ENCODE measurements at regions not wholly inside any gene's neighbourhood (a gene's known extent, or its start where the extent isn't known, plus 50 kb on each side); places are given as distances from the start of the nearest gene placed in this dataset.
"Not testable (repeated sequence)": the region's sequence is repeated elsewhere in the genome, so short reads cannot be mapped to it uniquely, and the experiment has no call there.

DNA sequence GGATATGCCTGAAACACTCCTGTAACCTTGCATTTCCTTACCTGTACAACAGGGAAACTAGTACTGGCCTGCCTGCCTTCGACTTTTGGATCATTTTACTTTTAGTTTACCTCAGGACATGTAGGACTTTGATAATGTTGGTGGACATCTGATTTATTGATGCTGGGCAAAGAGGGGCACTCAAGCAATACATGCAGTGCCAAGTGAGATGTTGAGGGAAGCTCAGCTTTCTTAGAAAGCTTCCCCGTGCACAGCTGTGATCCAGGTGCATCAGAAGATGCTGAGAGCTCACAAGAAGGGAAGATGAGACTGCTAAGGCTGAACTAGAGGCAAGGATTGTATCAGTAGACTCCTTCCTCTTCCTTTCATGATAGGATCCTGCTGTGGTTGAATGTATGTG lies 336.2 kb upstream of the NCAM1 start:
- not testable (repeated sequence) for DNase-seq

DNA sequence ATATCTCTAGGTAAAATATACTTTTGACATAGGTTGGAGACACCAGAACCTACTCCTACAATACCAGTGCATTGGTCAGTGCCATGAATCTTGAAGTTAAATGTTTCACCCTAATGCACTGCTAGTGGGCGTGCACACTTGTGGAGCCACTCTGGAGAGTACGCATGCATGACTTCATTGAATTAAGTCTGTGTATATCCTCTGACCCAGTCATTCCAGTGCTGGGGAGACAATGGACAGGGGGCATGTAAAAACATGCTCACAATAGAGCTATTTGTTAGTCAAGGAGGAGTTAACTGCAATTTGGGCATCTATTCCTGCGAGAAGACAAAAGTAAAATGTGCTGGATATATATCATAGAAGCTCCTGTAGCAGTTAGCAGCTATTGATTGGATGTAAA lies 335.4 kb upstream of the NCAM1 start:
- no peak for DNase-seq

- no peak for DNase-seq
Observed at GRCh38 chr11:112626731-112627130, 334.5 kb upstream of the NCAM1 start.

- DNase-seq = no peak
Observed at GRCh38 chr11:112627588-112628045, 333.6 kb upstream of the NCAM1 start.

DNA sequence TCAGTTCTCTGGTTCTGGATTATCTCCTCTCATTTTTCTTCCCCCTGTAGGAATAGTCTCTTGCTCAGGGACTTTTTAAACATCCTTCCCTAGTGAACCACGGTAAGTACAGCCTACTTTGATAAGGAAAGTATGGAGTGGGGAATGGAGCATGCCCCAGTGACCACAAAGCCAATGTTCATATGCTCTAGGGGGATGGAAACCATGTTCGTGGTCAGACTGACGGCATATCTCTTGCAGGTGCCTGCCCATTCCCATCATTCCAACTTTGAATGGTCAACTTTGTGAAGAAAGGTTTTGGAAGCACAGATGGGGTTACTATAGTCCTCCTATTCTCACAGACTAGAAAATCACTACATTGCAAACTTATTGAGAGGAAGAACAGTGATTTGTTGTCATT lies 332.5 kb upstream of the NCAM1 start:
- no peak for DNase-seq

- no peak for DNase-seq
Observed at GRCh38 chr11:112630496-112630895, 330.7 kb upstream of the NCAM1 start.

- no peak for DNase-seq
Observed at GRCh38 chr11:112631333-112631732, 329.9 kb upstream of the NCAM1 start.

- DNase-seq = no peak
Observed at GRCh38 chr11:112632866-112633505, 328.2 kb upstream of the NCAM1 start.

GRCh38 chr11:112634551-112634950 lies 326.7 kb upstream of the NCAM1 start:
- no peak for DNase-seq

DNA sequence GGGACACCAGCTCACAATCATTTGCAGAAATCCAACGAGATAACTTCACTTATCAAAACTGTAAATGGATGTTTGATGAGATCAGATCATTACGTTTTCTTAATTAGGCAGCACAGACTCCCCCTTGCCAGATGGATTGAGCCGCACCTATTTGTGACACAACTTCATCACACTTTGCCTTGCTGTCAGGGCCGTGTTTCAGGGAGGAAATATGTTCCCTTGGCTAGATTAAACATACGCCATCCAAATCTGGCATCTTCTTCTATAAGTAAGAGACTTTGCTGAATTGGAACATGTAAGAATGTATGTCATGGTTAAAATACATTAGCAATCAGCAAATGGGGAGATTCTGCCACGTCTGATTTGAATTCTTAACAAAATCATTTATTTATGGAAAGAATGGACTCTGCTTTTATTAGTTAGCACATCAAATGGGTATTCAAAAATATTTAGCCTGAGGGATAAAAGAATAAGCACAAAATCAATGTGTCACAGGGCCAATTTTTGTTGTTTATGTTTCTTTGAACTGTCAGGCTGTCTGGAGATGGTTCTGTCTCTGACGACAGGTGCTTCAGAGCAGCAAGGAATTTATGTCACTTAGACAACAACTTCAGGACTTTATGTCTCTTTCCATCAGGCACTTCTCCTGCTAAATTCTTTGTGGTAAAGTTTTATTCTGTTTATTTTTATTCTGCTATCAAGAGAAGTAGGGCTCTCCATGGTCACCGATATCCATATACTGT lies 326.1 kb upstream of the NCAM1 start:
- DNase-seq = no peak

- DNase-seq = no peak
Observed at GRCh38 chr11:112637076-112637475, 324.1 kb upstream of the NCAM1 start.

GRCh38 chr11:112637876-112638275 lies 323.3 kb upstream of the NCAM1 start:
- no peak for DNase-seq

GRCh38 chr11:112639469-112639868 lies 321.8 kb upstream of the NCAM1 start:
- no peak for DNase-seq

- no peak for DNase-seq
Observed at GRCh38 chr11:112643416-112643815, 317.8 kb upstream of the NCAM1 start.

- no peak for DNase-seq
Observed at GRCh38 chr11:112644410-112645131, 316.6 kb upstream of the NCAM1 start.

DNA sequence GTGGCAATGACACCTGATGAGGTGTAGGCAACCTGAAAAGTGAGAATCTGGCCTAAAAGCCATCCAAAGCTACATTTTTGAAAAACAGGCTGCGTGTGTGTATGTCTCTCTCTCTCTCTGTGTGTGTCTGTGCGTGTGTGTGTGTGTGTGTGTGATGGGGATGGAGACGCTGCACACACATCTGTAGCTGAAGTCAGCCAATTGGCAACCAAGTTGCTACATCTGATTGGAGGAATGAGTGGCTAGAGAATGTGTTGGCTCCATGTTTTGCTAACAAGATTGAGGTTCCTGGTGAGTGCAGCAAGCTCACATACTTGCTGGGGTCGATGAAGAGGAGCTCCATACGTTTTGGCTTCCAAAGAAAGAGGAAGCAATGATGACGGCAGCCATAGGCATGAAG lies 311.4 kb upstream of the NCAM1 start:
- no peak for DNase-seq

- DNase-seq = no peak
Observed at GRCh38 chr11:112650527-112650926, 310.7 kb upstream of the NCAM1 start.

DNA sequence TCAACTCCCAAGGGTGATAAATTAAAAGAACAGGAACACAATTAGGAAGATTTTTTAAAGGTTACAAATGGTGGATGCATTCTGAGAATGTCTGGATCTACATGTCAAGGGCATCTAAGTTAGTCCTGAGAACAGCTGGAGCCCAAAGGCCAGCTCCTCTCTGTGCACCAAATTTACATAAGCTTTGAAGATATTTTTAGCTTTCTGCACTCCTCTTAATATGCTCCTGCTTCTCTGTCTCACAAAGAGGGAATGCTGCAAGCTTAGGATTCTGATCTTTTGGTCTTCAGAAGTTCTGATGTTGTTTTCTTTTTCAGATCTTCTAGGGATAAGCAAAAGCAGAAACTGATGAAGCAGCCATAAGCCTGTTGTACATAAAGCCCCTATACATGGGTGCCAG lies 309.8 kb upstream of the NCAM1 start:
- no peak for DNase-seq

DNA sequence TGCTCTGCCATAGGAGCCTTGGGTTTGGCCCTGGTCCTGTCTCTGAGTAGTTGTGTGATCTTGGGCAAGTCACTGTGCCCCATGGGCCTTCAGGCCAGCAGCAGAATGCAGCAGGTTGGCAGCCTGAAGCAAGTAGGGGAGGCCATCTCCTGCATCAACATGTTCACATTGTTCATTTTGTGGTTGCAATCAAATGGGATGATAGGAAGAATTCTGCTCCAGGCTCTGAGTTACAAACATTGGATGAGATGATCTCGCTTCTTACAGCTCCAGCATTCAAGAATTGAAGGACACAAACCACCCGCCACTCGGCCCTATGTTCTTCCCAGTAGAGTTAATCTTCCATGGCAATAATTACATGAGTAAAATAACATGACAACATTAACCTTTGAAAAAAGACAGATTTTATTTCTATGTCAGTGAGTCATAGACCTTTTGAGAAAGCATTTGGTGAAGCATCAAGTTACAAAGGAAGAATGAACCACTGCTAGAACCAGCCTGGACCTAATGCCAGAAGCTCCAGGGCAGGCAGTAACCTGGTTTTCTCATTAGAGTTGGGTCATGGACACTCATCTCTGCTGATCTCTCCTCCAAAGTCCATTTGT lies 308.3 kb upstream of the NCAM1 start:
- no peak for DNase-seq

DNA sequence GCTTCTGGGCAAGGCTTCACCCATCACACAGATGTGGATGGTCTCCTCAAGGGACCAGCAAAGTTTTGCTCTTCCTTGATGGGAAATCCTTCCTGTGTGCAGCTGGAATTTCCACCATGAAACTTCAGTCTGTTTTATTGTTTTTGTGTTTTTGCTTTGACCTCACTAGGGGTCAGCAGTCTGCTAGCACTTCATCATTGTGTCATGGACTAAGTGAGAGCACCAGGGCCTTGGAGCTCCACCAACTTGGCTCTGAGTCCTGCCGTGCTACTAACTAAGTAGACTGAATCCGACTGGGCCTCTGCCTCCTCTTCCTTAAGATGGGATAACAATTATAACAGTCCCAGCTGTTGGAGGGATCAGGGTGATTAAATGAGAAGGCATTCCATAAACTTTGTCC lies 305.8 kb upstream of the NCAM1 start:
- no peak for DNase-seq

DNA sequence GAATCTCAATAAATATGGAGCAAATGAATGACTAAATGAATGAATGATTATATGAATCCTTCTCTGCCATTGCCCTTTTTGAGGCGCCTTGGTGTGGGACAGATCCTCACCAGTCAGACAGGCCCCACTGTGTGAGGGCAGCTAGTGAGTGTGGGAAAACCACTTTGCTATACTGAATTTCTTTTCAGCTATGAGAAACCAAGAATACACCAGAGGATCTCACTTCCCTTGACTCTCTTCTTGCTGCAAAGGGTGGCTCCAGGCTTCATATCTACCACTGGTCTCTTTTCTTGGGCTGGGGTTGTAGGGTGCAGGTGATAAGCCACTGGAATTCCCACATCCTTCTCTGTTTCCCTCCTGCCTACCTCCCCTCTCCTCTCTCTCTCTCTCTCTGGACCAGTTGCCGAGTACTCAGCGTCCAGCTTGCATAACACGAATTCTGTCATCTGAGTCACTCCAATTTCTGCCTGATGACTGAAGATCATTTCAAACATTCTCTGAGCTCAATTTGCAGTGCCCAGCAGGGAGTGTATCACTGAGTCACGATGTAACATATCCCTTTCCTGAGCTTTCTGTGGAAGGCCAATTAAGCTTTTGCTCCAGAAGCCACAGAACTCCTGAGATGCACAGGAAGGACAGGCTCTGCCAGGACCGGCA lies 304.3 kb upstream of the NCAM1 start:
- DNase-seq = no peak

- no peak for DNase-seq
Observed at GRCh38 chr11:112658431-112658878, 302.8 kb upstream of the NCAM1 start.

GRCh38 chr11:112661146-112661545 lies 300.1 kb upstream of the NCAM1 start:
- DNase-seq = no peak
